Stimulated activated CD4-positive, alpha-beta T cell treated with anti-CD3 and anti-CD28 coated beads, Interleukin-4, amount 100 ng/mL, for 48 hours (primary cell): ENCODE measurements at regions not wholly inside any gene's neighbourhood (a gene's known extent, or its start where the extent isn't known, plus 50 kb on each side); places are given as distances from the start of the nearest gene placed in this dataset.

Experiments used
- DNase-seq, 2 donors: peaks; one replicate each; pipeline ENCODE4 v3.0.0-alpha.2; 2020; ENCODE audit warnings: low read depth in 2 of 2

- no peak for DNase-seq
These were observed 92.7 kb upstream of the RPL34 start for GRCh38 chr4:108527723-108528122.

GRCh38 chr4:108520807-108521206, 99.6 kb upstream of the RPL34 start:
- no peak for DNase-seq

- no peak for DNase-seq
These were observed 100.3 kb upstream of the RPL34 start for GRCh38 chr4:108519911-108520601.

GRCh38 chr4:108519208-108519833, 101.1 kb upstream of the RPL34 start:
- DNase-seq: no peak

GRCh38 chr4:108512615-108513505, 107.5 kb upstream of the RPL34 start:
- DNase-seq: peak in 1 of 2 donors; percentile 16

GRCh38 chr4:108511618-108512017, 108.8 kb upstream of the RPL34 start:
- DNase-seq: no peak

GRCh38 chr4:108502356-108502755, 118.0 kb upstream of the RPL34 start:
- no peak for DNase-seq

GRCh38 chr4:108498925-108499324, 121.5 kb upstream of the RPL34 start:
- no peak for DNase-seq

- DNase-seq: no peak
These were observed 126.8 kb upstream of the RPL34 start for GRCh38 chr4:108493596-108493931.

GRCh38 chr4:108492816-108493595, 127.4 kb upstream of the RPL34 start:
- peak; percentile 16 to 28 for DNase-seq

- no peak for DNase-seq
These were observed 131.5 kb upstream of the RPL34 start for GRCh38 chr4:108488865-108489264.

GRCh38 chr4:108486046-108486445, 134.3 kb upstream of the RPL34 start:
- no peak for DNase-seq

- DNase-seq: no peak
These were observed 136.2 kb upstream of the RPL34 start for GRCh38 chr4:108484187-108484586.

- DNase-seq: no peak
These were observed 136.7 kb upstream of the RPL34 start for GRCh38 chr4:108483650-108484049.

GRCh38 chr4:108483079-108483478, 137.3 kb upstream of the RPL34 start:
- DNase-seq: peak in 1 of 2 donors; percentile 25

GRCh38 chr4:108480881-108481280, 139.5 kb upstream of the RPL34 start:
- DNase-seq: no peak

- DNase-seq: no peak
These were observed 142.8 kb upstream of the RPL34 start for GRCh38 chr4:108477527-108478108.

GRCh38 chr4:108473163-108473720, 147.1 kb upstream of the RPL34 start:
- no peak for DNase-seq

GRCh38 chr4:108466936-108467902, 153.2 kb upstream of the RPL34 start:
- no peak for DNase-seq

- no peak for DNase-seq
These were observed 154.4 kb upstream of the RPL34 start for GRCh38 chr4:108465886-108466500.
